ENCODE measurements at regions not wholly inside any gene's neighbourhood (a gene's known extent, or its start where the extent isn't known, plus 50 kb on each side); places are given as distances from the start of the nearest gene placed in this dataset.
A peak's percentile ranks its signal among the peaks of the same experiment; 100 is the strongest.

GRCh38 chr1:208581209-208581608 lies 337.0 kb upstream of the PLXNA2 start:
- Mint-ChIP-seq H3K36me3 (ENCODE audit: low read depth) (no peaks in the 10 kb centered on the region), H3K27ac (no peak overlapping the region), H3K27me3 (ENCODE audit: insufficient read depth) (no peaks in the 10 kb centered on the region), H3K4me3 (no peak overlapping the region), H3K9me3 (no peaks in the 10 kb centered on the region), H3K4me1 (peaks cover 39% of the 10 kb centered on the region)
- Histone ChIP-seq H3K9me3 (ENCODE audit: control insufficient read depth, low read length) (no peaks in the 10 kb centered on the region), H3K4me1 (ENCODE audit: control insufficient read depth, insufficient read depth, low read length) (peaks cover 41% of the 10 kb centered on the region), H3K9ac (ENCODE audit: extremely low read depth, low read length, poor library complexity, severe bottlenecking) (no peak overlapping the region), H3K4me3 (ENCODE audit: low read length) (peak overlapping the region; percentile 16), H3K36me3 (ENCODE audit: control insufficient read depth, insufficient read depth, low read length) (no peaks in the 10 kb centered on the region), H3K27ac (ENCODE audit: low read depth, low read length) (no peak overlapping the region), H3K27me3 (ENCODE audit: control insufficient read depth, insufficient read depth, low read length, poor library complexity, severe bottlenecking) (no peaks in the 10 kb centered on the region)
- WGBS, 2 experiments (ENCODE audit: insufficient coverage in 1 of 2, insufficient read length in 1 of 2), result 93 to 94% methylated on average over 3 of the region's 3 CpGs
- no peak for TF ChIP-seq CTCF (conservative IDR thresholded peaks at IDR 0.05)
- DNase-seq, result no peak

- no peak overlapping the region for H3K4me3 Mint-ChIP-seq
- 97% methylated on average over 5 of the region's 5 CpGs; no CpG with 5 or more reads in 1 of the 2 experiments for WGBS, 2 experiments (ENCODE audit: insufficient coverage in 1 of 2, insufficient read length in 1 of 2)
- Histone ChIP-seq H3K9ac (ENCODE audit: extremely low read depth, low read length, poor library complexity, severe bottlenecking) (no peak overlapping the region), H3K4me3 (ENCODE audit: low read length) (peak overlapping the region; percentile 16), H3K4me1 (ENCODE audit: control insufficient read depth, insufficient read depth, low read length) (peaks cover 41% of the 10 kb centered on the region), H3K27ac (ENCODE audit: low read depth, low read length) (no peak overlapping the region), H3K36me3 (ENCODE audit: control insufficient read depth, insufficient read depth, low read length) (no peaks in the 10 kb centered on the region), H3K27me3 (ENCODE audit: control insufficient read depth, insufficient read depth, low read length, poor library complexity, severe bottlenecking) (no peaks in the 10 kb centered on the region), H3K9me3 (ENCODE audit: control insufficient read depth, low read length) (no peaks in the 10 kb centered on the region)
- no peaks in the 10 kb centered on the region for H3K9me3 Mint-ChIP-seq
- no peak for TF ChIP-seq CTCF (conservative IDR thresholded peaks at IDR 0.05)
- H3K4me1 Mint-ChIP-seq, result peaks cover 39% of the 10 kb centered on the region
- no peak overlapping the region for H3K27ac Mint-ChIP-seq
- H3K36me3 Mint-ChIP-seq (ENCODE audit: low read depth), result no peaks in the 10 kb centered on the region
- DNase-seq, result no peak
- no peaks in the 10 kb centered on the region for H3K27me3 Mint-ChIP-seq (ENCODE audit: insufficient read depth)
These were observed 337.5 kb upstream of the PLXNA2 start for GRCh38 chr1:208581667-208582066.

- Mint-ChIP-seq H3K27ac (no peak overlapping the region), H3K4me3 (no peak overlapping the region), H3K9me3 (no peaks in the 10 kb centered on the region), H3K4me1 (peaks cover 39% of the 10 kb centered on the region), H3K36me3 (ENCODE audit: low read depth) (no peaks in the 10 kb centered on the region), H3K27me3 (ENCODE audit: insufficient read depth) (no peaks in the 10 kb centered on the region)
- Histone ChIP-seq H3K36me3 (ENCODE audit: control insufficient read depth, insufficient read depth, low read length) (no peaks in the 10 kb centered on the region), H3K4me1 (ENCODE audit: control insufficient read depth, insufficient read depth, low read length) (peaks cover 32% of the 10 kb centered on the region), H3K4me3 (ENCODE audit: low read length) (no peak overlapping the region), H3K9ac (ENCODE audit: extremely low read depth, low read length, poor library complexity, severe bottlenecking) (no peak overlapping the region), H3K27ac (ENCODE audit: low read depth, low read length) (no peak overlapping the region), H3K27me3 (ENCODE audit: control insufficient read depth, insufficient read depth, low read length, poor library complexity, severe bottlenecking) (no peaks in the 10 kb centered on the region), H3K9me3 (ENCODE audit: control insufficient read depth, low read length) (no peaks in the 10 kb centered on the region)
- no peak for DNase-seq
- no peak for TF ChIP-seq CTCF (conservative IDR thresholded peaks at IDR 0.05)
- 93 to 100% methylated on average over 2 to 6 of the region's 6 CpGs for WGBS, 2 experiments (ENCODE audit: insufficient coverage in 1 of 2, insufficient read length in 1 of 2)
These were observed 340.1 kb upstream of the PLXNA2 start for GRCh38 chr1:208584167-208584755.

Data from endodermal cell (in vitro differentiated cells).